ENCODE measurements at regions not wholly inside any gene's neighbourhood (a gene's known extent, or its start where the extent isn't known, plus 50 kb on each side); places are given as distances from the start of the nearest gene placed in this dataset.
"Not testable (repeated sequence)": the region's sequence is repeated elsewhere in the genome, so short reads cannot be mapped to it uniquely, and the experiment has no call there.

DNA sequence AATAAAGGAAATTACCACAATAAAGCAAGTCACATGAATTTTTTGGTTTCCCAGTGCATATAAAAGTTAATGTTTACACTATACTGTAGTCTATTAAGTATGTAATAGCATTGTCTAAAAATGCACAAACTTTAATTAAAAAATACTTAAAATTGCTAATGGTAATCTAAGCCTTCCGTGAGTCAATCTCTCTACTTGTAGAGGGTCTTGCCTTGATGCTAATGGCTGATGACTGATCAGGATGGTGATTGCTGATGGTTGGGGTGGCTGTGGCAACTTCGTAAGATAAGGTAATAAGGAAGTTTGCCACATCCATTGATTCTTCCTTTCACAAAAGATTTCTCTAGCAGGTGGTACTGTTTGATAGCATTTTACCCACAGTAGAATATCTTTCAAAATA, 466.6 kb upstream of the PROX1 start:
- in situ Hi-C loops (cut with HindIII; ENCODE audit: low sequenced_read_pairs) = no loop called here

DNA sequence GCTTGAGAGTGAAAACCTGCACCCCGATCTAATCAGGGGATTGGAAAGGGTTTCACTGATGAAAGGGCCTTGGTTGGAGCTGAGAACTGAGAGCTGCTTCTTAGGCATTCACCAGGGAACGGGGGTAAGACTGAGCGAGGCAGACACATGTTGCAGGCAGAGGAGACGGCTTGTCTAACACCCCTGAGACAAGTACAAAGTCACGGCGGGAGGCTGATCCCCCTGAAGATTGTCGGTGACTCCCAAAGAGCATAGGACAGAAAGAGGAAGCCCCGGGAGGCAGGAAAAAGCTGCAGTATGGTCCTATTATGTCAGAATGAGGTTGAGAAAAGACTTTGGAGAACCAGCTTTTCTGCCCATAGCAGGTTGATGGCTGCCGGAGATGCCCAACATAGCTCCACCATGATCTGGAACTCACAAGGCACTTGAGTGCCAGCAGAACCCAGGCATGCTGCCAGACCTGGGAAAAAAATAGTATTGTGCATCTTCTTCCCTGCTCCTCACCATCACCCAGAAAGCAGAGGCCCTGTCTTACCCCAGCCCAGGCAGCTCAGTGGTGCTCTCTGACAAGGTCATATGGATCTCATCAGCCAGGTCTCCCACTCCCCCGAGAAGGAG, 463.9 kb upstream of the PROX1 start:
- in situ Hi-C loops (cut with HindIII; ENCODE audit: low sequenced_read_pairs) = no loop called here

DNA sequence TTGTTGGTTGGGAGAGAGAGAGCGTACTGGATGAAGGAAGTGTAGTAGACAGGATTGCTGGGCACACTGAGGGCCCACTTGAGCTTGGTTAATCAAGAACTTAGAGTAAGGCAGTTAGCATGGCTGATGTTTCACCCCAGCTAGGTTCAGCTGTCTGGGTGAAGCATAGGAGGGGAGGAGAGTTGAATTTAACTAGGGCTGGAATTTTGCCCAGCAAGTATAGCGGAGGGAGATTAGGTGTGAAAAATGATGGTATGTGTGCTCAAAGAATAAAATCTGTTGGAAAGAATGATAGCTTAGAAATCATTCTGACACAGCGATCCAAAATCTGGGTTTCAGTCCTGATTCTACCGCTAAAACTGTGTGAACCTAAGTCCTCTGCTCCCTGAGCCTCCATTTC, 461.5 kb upstream of the PROX1 start:
- in situ Hi-C loops (cut with HindIII; ENCODE audit: low sequenced_read_pairs) = no loop called here

DNA sequence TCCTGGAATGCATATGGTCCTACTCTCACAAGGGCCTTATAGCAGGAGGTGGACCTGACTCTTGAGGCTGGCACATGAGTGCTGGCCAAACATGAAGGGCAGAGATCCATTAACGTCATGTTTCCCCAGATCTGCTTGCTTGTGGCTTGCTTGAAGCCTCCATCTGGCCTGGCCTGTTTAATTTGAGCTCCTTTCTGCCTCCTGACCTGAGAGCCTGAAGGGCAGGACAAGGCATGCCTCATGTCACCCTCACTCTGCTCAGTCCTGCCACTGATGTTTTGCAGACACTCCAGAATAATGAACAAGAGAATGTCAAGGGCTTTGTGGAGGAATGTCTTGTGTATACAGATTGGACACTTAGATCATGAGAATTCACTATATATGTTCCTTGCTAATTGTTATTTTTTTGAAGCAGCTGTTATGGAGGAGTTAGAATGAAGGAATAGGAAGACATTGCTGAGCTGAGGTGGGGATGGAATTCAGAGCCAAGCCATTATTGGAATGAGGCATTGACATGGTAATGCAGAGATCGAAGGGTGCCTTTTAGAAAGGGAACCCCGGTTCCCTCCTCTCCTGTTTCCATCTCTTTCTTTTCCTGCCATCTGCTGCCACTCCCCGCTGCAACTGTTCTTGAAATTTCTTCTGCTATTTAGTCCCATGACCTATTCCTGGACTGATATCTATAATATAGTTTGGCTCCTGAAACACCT, 457.0 kb upstream of the PROX1 start:
- in situ Hi-C loops (cut with HindIII; ENCODE audit: low sequenced_read_pairs) = no loop called here

DNA sequence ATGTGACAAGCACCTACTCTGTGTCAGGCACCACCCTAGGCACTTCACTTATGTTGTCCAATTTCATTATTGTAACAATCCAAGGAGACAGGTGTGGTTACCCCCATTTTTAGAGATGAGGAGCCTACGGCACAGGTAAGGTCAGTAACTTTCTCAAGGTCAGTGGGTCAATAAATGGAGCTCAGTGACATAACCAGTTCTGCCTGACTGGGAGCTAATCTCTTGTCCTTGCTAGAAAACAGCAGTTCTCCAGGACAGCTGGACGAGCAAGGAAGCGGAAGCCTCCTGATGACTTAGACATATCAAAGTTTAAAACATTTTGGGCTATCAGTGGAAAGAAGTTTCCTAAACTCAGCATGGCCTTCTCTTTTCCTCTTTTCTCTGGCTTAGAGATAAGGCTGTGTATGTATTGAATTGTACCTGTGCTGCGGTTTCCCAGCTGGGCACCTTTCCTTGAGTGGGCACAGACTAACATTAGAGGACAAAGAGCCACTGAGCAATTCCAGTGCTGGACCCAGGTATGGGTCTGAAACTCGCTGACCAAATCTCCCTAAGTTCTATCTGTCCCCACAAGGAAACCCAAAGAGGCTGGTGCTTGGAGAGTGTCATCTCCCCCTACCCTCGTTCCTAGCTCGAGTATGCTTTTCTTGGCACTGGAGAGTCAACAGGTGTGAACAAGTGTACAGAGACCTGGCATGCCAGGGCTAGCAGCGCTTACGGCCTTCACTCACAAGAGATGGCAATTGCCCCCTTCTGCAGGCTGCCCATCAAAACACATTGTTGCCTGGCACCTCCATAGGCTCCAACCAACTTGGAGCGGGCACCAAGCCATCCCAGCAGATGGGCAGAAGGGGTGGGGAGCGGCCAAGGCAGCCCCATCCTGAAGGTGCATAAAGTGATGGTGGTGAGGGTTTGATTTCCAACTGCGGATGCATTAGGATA, 456.1 kb upstream of the PROX1 start:
- in situ Hi-C loops (cut with HindIII; ENCODE audit: low sequenced_read_pairs) = no loop called here

DNA sequence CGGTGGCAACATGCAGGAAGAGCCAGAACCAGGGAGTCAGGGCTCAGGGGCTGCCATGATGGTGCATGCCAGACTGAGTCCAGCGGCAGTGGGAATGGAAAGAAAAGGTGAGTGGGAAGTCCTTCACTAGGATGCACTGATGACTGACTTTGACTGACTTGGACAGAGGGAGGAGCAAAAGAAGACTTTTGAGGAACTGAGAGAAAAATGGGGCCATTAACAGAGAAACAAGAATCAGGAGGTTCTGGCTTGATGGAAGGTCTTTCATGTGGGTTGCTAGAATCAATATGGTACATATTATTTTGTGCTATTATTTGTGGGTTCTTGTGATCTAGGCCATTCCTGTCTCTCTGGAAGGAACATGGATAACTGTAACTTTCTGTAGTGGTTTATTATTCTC, 454.6 kb upstream of the PROX1 start:
- in situ Hi-C loops (cut with HindIII; ENCODE audit: low sequenced_read_pairs) = no loop called here

DNA sequence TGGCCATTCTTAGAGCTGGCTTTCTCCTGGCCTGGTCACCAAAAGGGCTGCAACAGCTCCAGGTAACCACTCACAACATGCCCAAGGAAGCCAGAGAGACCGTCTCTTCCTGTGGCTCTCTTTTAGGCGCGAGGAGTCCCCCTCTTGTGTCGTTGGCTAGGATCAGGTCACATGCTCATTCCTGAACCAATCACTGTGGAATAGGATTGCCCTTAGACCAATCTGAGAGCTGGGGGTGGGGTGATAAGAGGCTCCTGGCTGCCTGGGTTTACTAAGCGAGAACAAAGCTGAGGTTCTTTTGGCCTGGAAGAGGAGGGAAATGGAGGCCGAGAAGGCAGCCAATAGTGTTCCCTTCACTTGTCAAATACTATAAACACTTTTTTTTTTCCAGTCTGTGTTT, 452.1 kb upstream of the PROX1 start:
- in situ Hi-C loops (cut with HindIII; ENCODE audit: low sequenced_read_pairs) = no loop called here

DNA sequence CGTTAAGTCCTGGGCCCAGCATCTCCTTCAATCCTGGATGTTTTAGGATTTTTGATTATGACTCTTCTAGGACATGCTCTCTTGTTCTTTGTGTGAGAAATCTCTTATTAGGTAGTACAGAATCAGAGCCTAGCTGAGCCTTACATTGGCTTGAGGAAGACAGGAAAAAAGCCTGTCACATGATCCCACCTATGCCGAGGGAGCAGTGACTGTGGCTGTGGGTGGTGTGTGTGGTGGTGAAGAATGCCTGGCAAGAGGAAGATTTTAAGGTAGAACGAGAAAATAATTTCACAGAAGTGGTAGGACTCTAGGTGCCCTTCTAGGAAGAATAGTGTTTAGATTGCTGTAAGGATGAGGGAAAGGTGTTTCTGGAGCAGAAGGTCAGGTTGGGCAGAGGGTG, 449.5 kb upstream of the PROX1 start:
- in situ Hi-C loops (cut with HindIII; ENCODE audit: low sequenced_read_pairs) = no loop called here

DNA sequence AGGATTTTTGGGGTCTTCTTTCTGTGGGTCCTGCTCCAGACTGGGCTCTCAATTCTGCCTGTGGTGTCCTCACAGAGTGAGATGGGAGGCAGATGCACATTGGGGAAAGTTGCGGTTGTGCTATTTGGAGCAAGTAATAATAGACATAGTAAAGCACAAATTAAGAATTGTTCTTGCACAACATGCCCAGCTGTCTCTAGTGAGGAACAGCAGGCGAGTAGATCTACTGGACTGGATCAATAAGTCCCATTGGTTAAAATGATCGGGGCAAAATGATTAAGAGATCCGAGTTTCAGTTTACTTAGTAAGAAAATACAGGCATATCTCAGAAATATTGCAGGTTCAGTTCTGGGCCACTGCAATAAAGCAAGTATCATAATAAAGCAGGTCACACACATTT, 448.3 kb upstream of the PROX1 start:
- in situ Hi-C loops (cut with HindIII; ENCODE audit: low sequenced_read_pairs) = no loop called here

DNA sequence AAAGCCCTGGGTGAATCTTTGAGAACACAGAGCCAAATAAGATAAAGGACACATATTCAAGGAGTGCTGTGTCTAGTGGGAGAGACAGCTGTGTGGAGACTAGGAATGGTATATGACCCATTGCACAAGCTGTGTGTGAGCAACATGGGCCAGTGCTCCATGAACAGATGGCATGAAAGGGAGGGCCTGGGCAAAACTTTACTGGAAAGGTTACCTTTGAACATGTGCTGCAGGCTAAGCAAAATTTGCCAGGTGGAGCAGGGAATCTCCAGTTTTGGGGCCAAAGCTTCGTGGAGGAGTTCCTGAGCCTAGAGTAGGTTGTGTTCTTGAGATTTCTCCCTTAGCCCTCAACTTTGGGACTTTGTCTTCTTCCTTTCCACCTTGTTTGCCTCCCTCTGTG, 446.1 kb upstream of the PROX1 start:
- in situ Hi-C loops (cut with HindIII; ENCODE audit: low sequenced_read_pairs) = no loop called here

DNA sequence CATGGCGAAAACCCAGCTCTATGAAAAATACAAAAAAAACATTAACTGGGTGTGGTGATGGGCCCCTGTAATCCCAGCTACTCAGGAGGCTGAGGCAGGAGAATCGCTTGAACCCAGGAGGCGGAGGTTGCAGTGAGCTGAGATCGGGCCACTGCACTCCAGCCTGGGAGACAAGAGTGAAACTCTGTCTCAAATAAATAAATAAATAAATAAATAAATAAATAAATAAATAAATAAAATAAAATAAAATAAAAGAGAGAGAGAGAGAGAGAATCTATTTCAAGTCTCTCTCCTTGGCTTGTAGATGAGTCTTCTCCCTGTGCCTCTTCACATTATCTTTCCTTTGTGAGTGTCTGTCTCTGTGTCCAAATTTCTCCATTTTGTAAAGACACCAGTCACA, 442.6 kb upstream of the PROX1 start:
- in situ Hi-C loops (cut with HindIII; ENCODE audit: low sequenced_read_pairs) = not testable (repeated sequence)

DNA sequence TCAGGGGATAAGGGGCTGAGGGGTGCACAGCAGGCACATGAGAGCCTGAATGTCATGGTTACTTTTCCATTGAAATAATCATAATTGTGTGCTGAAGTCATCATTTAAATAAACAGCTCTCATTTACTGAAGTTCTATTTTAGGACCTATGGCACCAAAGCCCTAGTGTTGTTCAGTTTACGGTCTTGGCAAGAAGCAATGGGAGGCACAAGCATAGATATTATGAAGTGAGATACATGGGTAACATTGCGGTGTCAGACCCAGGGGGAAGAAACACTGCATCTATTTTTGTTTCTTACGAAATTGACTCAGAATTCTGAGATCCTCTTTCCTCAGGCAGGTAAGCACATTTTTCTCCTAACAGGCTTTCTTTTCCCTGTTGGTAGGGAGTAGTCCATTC, 437.8 kb upstream of the PROX1 start:
- in situ Hi-C loops (cut with HindIII; ENCODE audit: low sequenced_read_pairs) = no loop called here

DNA sequence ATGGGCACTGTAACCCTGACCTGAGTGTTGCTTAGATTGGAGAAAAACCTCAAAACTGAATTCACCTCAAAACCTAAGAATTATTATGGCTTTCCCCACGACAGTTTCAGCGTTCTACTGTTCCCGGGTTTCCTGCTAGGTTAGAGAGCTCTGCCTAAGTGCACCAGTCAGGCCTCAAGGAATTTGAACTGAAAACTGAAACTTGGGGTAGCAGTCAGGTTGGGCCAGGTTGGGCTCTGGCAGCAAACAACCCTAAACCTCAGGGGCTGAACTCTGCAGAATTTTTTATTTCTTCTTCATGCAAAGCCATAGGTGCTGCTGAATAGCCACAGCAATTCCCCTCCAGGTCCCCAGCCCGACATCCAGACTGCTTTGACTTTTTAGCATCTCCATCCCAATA, 437.0 kb upstream of the PROX1 start:
- in situ Hi-C loops (cut with HindIII; ENCODE audit: low sequenced_read_pairs) = no loop called here

DNA sequence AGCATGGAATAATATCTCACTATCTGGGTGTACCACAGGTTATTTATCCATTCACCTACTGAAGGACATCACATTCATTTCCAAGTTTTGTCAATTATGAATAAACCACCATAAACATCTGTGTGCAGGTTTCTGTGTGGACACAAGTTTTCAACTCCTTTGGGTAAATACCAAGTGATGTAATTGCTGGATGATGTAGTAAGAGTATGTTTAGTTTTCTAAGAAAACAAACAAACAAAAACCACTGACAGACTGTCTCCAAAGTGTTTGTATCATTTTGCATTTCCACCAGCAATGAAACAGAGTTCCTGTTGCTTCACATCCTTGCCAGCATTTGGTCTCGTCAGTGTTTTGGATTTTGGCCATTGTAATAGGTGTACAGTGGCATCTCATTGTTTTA, 435.7 kb upstream of the PROX1 start:
- in situ Hi-C loops (cut with HindIII; ENCODE audit: low sequenced_read_pairs) = no loop called here

DNA sequence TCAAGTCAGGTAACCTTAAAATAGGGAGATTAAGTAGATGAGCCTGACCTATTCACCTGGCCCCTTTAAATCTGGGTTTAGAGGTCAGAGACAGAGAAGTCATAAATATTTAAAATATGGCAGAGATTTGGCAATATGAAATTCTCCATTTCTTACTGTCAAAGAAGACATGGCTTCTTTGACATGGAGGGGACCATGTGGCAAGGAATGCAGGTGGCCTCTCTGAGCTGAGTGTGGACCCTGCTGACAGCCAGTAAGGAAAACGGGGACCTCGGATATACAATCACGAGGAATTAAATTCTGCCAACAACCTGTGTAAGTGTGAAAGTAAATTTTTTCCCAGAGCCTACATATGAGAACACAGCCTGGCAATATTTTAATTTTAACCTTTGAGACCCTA, 427.5 kb upstream of the PROX1 start:
- in situ Hi-C loops (cut with HindIII; ENCODE audit: low sequenced_read_pairs) = no loop called here

DNA sequence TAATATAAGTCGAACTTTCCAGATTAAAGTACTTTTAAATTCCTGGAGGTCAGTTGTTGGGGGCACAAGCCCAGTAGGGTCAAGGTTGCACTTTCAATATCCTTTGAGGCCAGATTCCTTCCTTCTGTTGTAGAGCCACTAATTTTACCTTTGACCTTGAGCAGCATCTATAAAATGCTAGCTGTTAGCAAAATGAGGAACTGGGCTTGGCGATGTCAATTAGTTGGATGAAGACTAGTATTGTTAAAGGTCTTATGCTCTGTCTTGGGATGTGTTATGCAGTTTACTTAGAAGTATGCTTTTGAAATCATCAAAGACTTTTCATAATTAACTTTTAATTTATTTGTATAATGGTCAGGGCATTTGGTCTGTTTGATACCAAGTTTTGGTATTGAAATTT, 425.9 kb upstream of the PROX1 start:
- in situ Hi-C loops (cut with HindIII; ENCODE audit: low sequenced_read_pairs) = no loop called here

DNA sequence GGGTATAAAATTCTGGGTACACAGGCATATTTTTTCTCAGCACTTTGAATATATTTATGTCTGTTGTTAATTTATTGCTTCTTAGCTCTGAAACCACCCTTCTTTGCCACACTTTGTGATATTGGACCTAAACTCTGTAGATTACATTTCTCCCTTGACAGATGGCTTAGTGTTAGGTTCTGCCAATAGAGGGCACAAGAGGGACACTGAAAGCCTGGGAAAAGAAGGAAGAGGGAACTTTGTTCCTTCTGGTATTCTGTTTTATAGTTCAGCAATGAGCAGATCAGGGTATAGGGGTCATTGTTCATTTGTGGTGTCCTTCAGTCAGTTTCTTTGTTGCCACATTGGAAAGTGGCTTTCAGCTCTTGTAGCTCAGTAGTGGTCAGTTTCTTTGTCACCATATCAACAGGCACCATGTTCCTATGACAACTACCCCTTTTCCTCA, 423.5 kb upstream of the PROX1 start:
- in situ Hi-C loops (cut with HindIII; ENCODE audit: low sequenced_read_pairs) = no loop called here

DNA sequence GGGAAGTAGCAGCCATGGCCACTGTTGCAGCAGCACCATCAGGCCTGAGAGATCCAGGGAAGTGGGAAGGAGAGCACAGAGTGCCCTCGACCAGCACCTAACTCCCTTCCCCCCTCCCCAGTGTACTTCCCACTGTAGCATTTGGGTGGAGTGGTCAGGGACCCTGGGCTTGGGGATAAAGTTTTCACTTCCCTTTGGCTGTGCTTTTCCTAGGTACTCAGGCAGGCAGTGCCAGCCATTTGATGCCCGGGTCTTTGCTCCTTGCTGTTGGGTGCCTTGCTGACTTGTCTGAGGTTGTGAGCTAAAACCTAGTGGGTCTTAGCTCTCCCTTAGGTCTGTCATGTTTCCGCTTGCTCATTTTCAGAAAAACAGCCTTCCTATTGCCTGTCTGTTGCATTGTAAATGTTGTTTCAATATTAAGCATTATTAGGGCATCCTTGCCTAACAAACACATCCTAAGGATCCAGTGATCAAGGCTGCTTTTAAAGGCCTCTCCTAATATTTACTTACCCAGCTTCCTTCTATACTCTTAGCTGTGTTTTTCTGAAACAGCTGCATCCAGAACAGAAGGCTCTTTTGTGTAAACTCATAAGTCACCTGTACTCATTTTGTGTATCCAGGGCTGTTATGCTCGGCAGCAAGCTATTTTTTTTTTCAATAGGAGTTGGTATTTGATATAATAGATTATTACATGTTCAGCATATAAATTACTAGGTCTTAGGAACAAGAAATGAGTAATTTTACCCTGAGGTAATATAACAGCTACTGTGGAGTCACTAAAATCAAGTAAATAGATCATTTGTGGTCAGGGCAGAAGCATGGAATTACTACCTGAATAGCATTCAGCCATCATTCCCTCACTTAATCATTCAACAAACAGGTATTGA, 418.6 kb upstream of the PROX1 start:
- in situ Hi-C loops (cut with HindIII; ENCODE audit: low sequenced_read_pairs) = no loop called here

DNA sequence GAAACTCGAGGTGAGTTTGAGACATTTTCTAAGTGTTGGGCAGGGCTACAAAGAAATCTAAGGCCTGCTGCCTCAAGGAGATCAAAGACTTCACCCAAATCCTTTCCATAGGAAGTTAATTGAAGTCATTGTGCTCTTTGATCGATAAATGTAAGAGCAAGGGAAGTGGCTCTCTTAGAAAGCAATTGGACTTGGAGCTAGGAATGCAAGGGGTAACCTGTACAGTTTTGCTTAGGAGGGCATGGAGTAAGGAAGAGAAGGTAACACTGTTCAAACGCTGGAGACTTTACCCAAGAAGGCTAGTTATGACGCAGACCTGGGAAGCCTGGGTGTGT, 418.0 kb upstream of the PROX1 start:
- in situ Hi-C loops (cut with HindIII; ENCODE audit: low sequenced_read_pairs) = no loop called here

DNA sequence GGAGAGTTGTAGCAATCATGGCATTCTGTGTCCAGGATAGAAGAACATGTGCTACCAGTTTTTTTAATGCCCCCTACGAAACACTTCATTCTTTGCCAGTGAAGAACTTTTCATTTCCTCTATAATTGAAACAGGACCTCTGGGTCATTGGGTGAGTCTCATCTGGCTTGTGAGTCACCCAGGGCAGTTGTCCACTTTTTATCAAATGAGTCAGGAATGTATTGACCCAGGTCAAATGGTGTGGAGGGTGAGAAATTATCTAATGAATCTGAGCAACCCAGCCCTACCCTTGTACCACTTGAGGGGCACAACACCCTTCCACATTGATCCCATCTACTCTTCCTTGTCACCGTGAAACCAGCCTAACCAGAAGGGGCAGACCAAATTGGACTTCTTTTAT, 417.3 kb upstream of the PROX1 start:
- in situ Hi-C loops (cut with HindIII; ENCODE audit: low sequenced_read_pairs) = no loop called here

DNA sequence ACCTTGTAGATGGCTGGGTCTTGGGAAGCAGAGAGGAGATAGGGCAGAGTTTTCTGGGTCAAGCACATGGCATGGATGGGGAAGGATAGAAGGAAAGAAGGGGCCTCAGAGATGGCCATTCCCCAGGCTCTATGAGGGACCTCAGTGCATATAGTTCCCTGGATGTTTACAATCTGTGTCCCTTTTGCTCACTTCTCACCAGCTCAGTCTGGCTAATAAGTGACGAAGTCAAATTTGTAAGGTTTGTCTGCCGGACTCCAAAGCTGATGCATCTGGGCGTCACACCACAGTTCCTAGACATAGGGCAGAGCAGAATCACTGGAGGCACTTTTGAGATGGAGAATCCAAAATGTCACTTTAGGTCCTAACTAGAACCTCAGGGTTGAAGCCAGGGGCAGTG, 416.4 kb upstream of the PROX1 start:
- in situ Hi-C loops (cut with HindIII; ENCODE audit: low sequenced_read_pairs) = no loop called here

Measured in endothelial cell of hepatic sinusoid (primary cell).